Stimulated activated CD4-positive, alpha-beta T cell treated with anti-CD3 and anti-CD28 coated beads, Interleukin-4, amount 100 ng/mL, for 48 hours (primary cell): ENCODE measurements at regions not wholly inside any gene's neighbourhood (a gene's known extent, or its start where the extent isn't known, plus 50 kb on each side); places are given as distances from the start of the nearest gene placed in this dataset.

Experiments used
- DNase-seq, 2 donors: peaks; one replicate each; pipeline ENCODE4 v3.0.0-alpha.2; 2020; ENCODE audit warnings: low read depth in 2 of 2

GRCh38 chr9:6703898-6704639, 53.7 kb upstream of the KDM4C start:
- DNase-seq, result peak; percentile 63 to 84

GRCh38 chr9:6702707-6703106, 55.1 kb upstream of the KDM4C start:
- DNase-seq, result no peak

GRCh38 chr9:6696178-6696577, 50.6 kb upstream of the GLDC start:
- DNase-seq, result no peak

GRCh38 chr9:6695121-6695814, 49.7 kb upstream of the GLDC start:
- DNase-seq, result no peak
